Tibial nerve (tissue), 4 donors: ENCODE measurements at regions not wholly inside any gene's neighbourhood (a gene's known extent, or its start where the extent isn't known, plus 50 kb on each side); places are given as distances from the start of the nearest gene placed in this dataset.
A peak's percentile ranks its signal among the peaks of the same experiment; 100 is the strongest.

Experiments
- DNase-seq, 2 donors: peaks; one replicate each; pipeline ENCODE4 v3.0.0-alpha.2; 2019; ENCODE audit warnings: low spot score in 2 of 2
- H3K27ac ChIP-seq, 4 donors: fragments of 200-600 bp; sonication (generic) in 3 of 4; one replicate each; pipeline ENCODE4 v1.5.1; 2017 to 2019; ENCODE audit warnings: mild to moderate bottlenecking in 1 of 4
- H3K27me3 ChIP-seq, 2 donors: fragments of 200-600 bp; sonication (generic) in 1 of 2; one replicate each; pipeline versions ENCODE4 v1.5.1 to v1.6.0; 2017 to 2019
- H3K36me3 ChIP-seq, 3 donors: fragments of 200-600 bp; sonication (generic); one replicate each; pipeline ENCODE4 v1.5.1; 2018 to 2019
- H3K4me1 ChIP-seq, 4 donors: fragments of 200-600 bp; sonication (generic) in 3 of 4; one replicate each; pipeline ENCODE4 v1.5.1; 2017 to 2019
- H3K4me3 ChIP-seq, 4 donors: fragments of 200-600 bp; sonication (generic) in 3 of 4; one replicate each; pipeline ENCODE4 v1.5.1; 2017 to 2019; ENCODE audit warnings: mild to moderate bottlenecking in 1 of 4, moderate library complexity in 1 of 4
- H3K9me3 ChIP-seq, 4 donors: fragments of 200-600 bp; sonication (generic) in 3 of 4; one replicate each; pipeline ENCODE4 v1.5.1; 2017 to 2019
- EP300 ChIP-seq, 2 donors: sonication (generic); formaldehyde crosslinking; IDR thresholded peaks; one replicate each; pipeline ENCODE4 v1.6.1; 2017; ENCODE audit warnings: antibody characterized with exemption in 2 of 2, mild to moderate bottlenecking in 1 of 2
- POLR2A ChIP-seq, 2 donors: fragments of 450-650 bp; IDR thresholded peaks; one replicate each; pipeline ENCODE4 v1.6.1; 2017; ENCODE audit warnings: antibody characterized with exemption in 2 of 2, mild to moderate bottlenecking in 2 of 2, moderate library complexity in 2 of 2
- WGBS, 2 donors: methylation state at CpG; one replicate each; pipeline ENCODE4 v1.1.5; 2018; 5-methylcytosine and 5-hydroxymethylcytosine counted together
- TF ChIP-seq, protein P1 (sequence below), 5 experiments: fragments of 200-600 bp in 3 of 5; fragments of 450-650 bp in 2 of 5; sonication (generic) in 3 of 5; IDR thresholded peaks; one replicate each; pipeline ENCODE4 v1.5.1; 2016 to 2019; ENCODE audit warnings: antibody characterized with exemption in 5 of 5, mild to moderate bottlenecking in 3 of 5, moderate library complexity in 2 of 5

DNA sequence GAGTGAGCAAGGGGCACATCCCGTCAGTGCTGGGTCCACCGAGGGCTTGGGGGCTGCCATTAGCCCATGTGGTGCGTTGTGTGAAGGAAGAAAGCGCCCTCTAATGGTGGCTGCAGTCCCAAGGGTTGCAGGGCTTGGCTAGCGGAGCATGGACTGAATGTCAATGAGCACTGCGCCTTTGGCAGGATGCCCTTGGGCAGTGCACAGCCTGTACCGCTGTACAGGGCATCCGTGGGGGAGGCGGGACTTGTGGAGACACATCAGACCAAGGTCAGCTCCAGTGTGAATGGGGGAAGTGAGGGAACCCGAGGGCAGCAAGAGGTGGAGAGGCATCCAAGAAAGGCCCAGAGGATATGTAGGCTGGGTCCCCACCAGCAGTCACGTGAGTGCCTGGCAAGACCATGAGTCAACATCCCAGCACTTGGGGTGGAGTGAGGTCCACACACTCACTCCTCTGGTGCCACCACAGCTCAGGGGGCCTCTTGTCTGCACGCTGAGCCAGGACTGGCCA, 75.5 kb upstream of the MED9 start:
- Histone ChIP-seq H3K4me3 (no peak overlapping the region), H3K36me3 (no peaks in the 10 kb centered on the region), H3K27me3 (peaks cover 0 to 16% of the 10 kb centered on the region in 2 donors)

GRCh38 chr17:17402558-17402957, 74.2 kb upstream of the MED9 start:
- Histone ChIP-seq H3K36me3 (no peaks in the 10 kb centered on the region), H3K27me3 (peaks cover 0 to 16% of the 10 kb centered on the region in 2 donors), H3K27ac (no peak overlapping the region), H3K9me3 (no peaks in the 10 kb centered on the region), H3K4me1 (peaks cover 0 to 21% (median 5%) of the 10 kb centered on the region in 4 donors), H3K4me3 (no peak overlapping the region)
- WGBS, 2 donors, result 80 to 83% methylated on average over 6 of the region's 6 CpGs
- TF ChIP-seq POLR2A (IDR thresholded peaks at IDR 0.05) (no peak), EP300 (IDR thresholded peaks at IDR 0.05) (no peak)
- TF ChIP-seq, protein P1, sequence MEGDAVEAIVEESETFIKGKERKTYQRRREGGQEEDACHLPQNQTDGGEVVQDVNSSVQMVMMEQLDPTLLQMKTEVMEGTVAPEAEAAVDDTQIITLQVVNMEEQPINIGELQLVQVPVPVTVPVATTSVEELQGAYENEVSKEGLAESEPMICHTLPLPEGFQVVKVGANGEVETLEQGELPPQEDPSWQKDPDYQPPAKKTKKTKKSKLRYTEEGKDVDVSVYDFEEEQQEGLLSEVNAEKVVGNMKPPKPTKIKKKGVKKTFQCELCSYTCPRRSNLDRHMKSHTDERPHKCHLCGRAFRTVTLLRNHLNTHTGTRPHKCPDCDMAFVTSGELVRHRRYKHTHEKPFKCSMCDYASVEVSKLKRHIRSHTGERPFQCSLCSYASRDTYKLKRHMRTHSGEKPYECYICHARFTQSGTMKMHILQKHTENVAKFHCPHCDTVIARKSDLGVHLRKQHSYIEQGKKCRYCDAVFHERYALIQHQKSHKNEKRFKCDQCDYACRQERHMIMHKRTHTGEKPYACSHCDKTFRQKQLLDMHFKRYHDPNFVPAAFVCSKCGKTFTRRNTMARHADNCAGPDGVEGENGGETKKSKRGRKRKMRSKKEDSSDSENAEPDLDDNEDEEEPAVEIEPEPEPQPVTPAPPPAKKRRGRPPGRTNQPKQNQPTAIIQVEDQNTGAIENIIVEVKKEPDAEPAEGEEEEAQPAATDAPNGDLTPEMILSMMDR (IDR thresholded peaks at IDR 0.05), result no peak
- DNase-seq, result no peak

More for the DNA sequence above, 75.5 kb upstream of the MED9 start:
- H3K27ac ChIP-seq, result no peak overlapping the region
- peaks cover 0 to 21% (median 5%) of the 10 kb centered on the region in 4 donors for H3K4me1 ChIP-seq
- no peak for DNase-seq
- TF ChIP-seq POLR2A (IDR thresholded peaks at IDR 0.05) (no peak), EP300 (IDR thresholded peaks at IDR 0.05) (no peak)
- TF ChIP-seq, protein P1 (IDR thresholded peaks at IDR 0.05), result no peak
- WGBS, 2 donors, result 61 to 66% methylated on average over 12 of the region's 12 CpGs
- H3K9me3 ChIP-seq, result peaks cover 0 to 2% (median 0%) of the 10 kb centered on the region in 4 donors

DNA sequence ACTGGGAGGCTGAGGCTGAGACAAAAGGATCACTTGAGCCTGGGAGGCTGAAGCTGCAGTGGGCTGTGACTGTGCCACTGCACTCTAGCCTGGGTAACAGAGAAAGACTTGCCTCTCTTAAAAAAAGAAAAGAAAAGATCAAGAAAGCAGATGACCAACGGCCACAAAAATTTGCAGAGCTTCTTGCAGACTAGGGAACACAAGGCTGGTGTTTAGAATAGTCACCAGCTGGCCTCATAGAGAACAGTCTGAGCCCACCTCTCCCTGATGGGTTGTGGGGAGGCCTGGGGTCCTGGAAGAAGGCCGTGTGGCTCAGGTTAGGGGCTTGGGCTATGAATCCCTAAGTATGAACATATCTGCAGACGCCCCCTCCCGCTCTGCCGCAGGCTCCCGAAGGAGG, 73.7 kb upstream of the MED9 start:
- Histone ChIP-seq H3K27ac (no peak overlapping the region), H3K9me3 (no peaks in the 10 kb centered on the region), H3K27me3 (peaks cover 0 to 16% of the 10 kb centered on the region in 2 donors), H3K4me3 (no peak overlapping the region), H3K36me3 (no peaks in the 10 kb centered on the region), H3K4me1 (peaks cover 0 to 18% (median 5%) of the 10 kb centered on the region in 4 donors)
- no peak for DNase-seq
- 50 to 63% methylated on average over 6 of the region's 6 CpGs for WGBS, 2 donors
- TF ChIP-seq, protein P1 (IDR thresholded peaks at IDR 0.05), result no peak
- TF ChIP-seq POLR2A (IDR thresholded peaks at IDR 0.05) (no peak), EP300 (IDR thresholded peaks at IDR 0.05) (no peak)

DNA sequence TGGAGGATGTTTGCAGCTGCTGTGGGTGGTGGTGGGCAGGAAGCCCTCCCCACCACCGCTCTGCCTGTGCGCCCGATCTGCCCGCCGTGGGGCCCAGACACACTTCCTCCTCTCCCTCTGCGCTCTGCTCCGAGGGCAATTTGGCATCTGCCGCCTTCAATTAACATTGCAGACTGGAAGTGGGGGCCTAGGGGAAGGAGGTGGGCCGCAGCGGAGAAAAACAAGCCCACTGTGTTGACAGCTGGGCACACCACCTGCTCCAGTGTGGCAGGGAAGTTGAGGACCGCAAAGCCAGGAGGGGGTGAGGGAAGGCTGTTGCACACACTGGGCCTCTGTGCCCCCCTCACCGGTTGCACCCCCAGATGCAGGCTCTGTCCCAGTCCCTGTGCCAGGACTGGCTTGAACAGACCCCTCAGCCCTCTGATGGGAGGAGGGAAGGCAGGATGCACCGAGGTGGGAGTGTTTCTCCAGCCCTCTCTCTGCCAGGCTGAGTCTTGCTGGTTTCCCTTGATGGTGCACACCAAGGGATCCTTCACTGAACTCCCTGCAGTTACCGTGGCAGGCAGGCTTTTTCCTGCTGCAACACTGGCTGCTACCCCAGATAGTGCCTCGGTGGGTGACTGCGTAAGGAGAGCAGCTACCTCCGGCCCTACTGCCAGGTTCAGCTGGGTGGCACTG, 72.8 kb upstream of the MED9 start:
- H3K4me3 ChIP-seq, result no peak overlapping the region
- no peak overlapping the region for H3K27ac ChIP-seq
- no peaks in the 10 kb centered on the region for H3K9me3 ChIP-seq
- H3K36me3 ChIP-seq, result no peaks in the 10 kb centered on the region
- no peak for TF ChIP-seq EP300 (IDR thresholded peaks at IDR 0.05)
- TF ChIP-seq, protein P1 (IDR thresholded peaks at IDR 0.05), result no peak
- DNase-seq, result no peak
- H3K4me1 ChIP-seq, result peaks cover 0 to 8% (median 5%) of the 10 kb centered on the region in 4 donors
- 47 to 52% methylated on average over 15 to 17 of the region's 17 CpGs for WGBS, 2 donors
- H3K27me3 ChIP-seq, result peaks cover 0 to 16% of the 10 kb centered on the region in 2 donors

DNA sequence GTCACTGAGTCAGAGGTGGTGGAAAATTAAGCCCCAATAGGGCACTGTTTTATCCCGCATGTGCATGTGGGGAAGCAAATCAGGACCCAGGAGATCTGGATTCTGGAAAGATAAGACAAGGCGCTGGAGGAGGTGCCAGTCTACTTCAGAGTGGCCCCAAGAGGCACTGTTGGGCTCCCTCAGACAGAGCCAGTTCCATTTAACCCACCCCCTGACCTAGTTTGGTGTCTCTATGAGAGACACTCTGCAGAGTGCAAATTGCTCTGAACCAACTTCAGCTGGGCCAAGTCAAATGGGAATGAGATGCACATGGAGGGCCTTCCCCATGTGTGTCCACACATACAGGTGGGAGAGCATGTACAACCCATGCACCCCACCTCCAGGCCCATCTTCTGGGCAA, 71.1 kb upstream of the MED9 start:
- peaks cover 0 to 16% of the 10 kb centered on the region in 2 donors for H3K27me3 ChIP-seq
- no peaks in the 10 kb centered on the region for H3K9me3 ChIP-seq
- 80 to 96% methylated on average over 2 of the region's 2 CpGs for WGBS, 2 donors

More for the DNA sequence above, 71.1 kb upstream of the MED9 start:
- Histone ChIP-seq H3K27ac (peak overlapping the region in 1 of 4 donors; percentile 40), H3K4me3 (no peak overlapping the region), H3K36me3 (no peaks in the 10 kb centered on the region), H3K4me1 (peaks cover 0 to 5% (median 0%) of the 10 kb centered on the region in 4 donors)
- TF ChIP-seq EP300 (IDR thresholded peaks at IDR 0.05) (no peak), POLR2A (IDR thresholded peaks at IDR 0.05) (no peak)
- TF ChIP-seq, protein P1 (IDR thresholded peaks at IDR 0.05), result no peak
- no peak for DNase-seq
